Body of pancreas (tissue), 4 donors: ENCODE measurements at regions not wholly inside any gene's neighbourhood (a gene's known extent, or its start where the extent isn't known, plus 50 kb on each side); places are given as distances from the start of the nearest gene placed in this dataset.

ENCODE experiments used
- CTCF ChIP-seq, 7 experiments: fragments of 450-650 bp in 4 of 7; fragments of 200-600 bp in 3 of 7; sonication (generic) in 3 of 7; IDR thresholded peaks; one replicate each; pipeline ENCODE4 v1.5.1; 2016 to 2019; ENCODE audit warnings: antibody characterized with exemption in 7 of 7
- POLR2A ChIP-seq, 3 donors: fragments of 450-650 bp; IDR thresholded peaks; one replicate each; pipeline ENCODE4 v1.6.1; 2016; ENCODE audit warnings: antibody characterized with exemption in 3 of 3, mild to moderate bottlenecking in 2 of 3

GRCh38 chr4:128516301-128516969 is 228.8 kb upstream of the PGRMC2 start:
- TF ChIP-seq CTCF (IDR thresholded peaks at IDR 0.05) (no peak), POLR2A (IDR thresholded peaks at IDR 0.05) (no peak)
